ENCODE measurements at regions not wholly inside any gene's neighbourhood (a gene's known extent, or its start where the extent isn't known, plus 50 kb on each side); places are given as distances from the start of the nearest gene placed in this dataset.
A peak's percentile ranks its signal among the peaks of the same experiment; 100 is the strongest.

DNA sequence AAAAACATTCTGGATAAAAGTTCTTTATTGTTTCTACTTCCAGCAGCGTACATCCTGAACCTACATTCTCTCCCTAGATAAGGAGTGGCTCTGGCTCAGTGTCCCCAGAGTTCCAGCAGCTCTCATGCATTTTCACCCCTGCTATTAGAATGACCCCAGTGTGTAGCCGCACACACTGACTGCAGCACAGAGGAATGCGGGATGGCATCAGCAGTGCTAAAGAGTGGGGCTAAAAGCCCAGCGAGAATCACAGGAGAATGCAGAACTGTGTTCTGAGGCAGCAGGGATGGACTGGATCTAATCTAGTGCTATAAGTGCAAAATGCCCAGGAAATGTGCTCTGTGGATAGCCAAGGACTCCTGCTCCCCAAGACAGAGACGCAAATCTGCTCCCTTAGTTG, 66.4 kb upstream of the TJP1 start:
- TF ChIP-seq EZH2phosphoT487 (IDR thresholded peaks at IDR 0.05; ENCODE audit: low read depth, severe bottlenecking, unreplicated experiment): no peak
- no peak for TF ChIP-seq EZH2 (IDR thresholded peaks at IDR 0.05; ENCODE audit: borderline replicate concordance)
- TF ChIP-seq, protein P1, sequence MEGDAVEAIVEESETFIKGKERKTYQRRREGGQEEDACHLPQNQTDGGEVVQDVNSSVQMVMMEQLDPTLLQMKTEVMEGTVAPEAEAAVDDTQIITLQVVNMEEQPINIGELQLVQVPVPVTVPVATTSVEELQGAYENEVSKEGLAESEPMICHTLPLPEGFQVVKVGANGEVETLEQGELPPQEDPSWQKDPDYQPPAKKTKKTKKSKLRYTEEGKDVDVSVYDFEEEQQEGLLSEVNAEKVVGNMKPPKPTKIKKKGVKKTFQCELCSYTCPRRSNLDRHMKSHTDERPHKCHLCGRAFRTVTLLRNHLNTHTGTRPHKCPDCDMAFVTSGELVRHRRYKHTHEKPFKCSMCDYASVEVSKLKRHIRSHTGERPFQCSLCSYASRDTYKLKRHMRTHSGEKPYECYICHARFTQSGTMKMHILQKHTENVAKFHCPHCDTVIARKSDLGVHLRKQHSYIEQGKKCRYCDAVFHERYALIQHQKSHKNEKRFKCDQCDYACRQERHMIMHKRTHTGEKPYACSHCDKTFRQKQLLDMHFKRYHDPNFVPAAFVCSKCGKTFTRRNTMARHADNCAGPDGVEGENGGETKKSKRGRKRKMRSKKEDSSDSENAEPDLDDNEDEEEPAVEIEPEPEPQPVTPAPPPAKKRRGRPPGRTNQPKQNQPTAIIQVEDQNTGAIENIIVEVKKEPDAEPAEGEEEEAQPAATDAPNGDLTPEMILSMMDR (IDR thresholded peaks at IDR 0.05; ENCODE audit: poor library complexity): no peak
- Histone ChIP-seq H3K9me2 (replicated peaks; ENCODE audit: insufficient read depth) (no peaks in the 10 kb centered on the region), H3K9me3 (ENCODE audit: low read depth) (no peaks in the 10 kb centered on the region), H3K4me2 (no peak overlapping the region), H4K20me1 (ENCODE audit: insufficient read depth, poor library complexity, severe bottlenecking) (no peaks in the 10 kb centered on the region), H3K27me3 (no peaks in the 10 kb centered on the region), H3K79me2 (no peaks in the 10 kb centered on the region), H3K4me3 (no peak overlapping the region), H3K4me1 (ENCODE audit: insufficient read depth) (no peaks in the 10 kb centered on the region), H3K27ac (no peak overlapping the region), H3K36me3 (replicated peaks; ENCODE audit: insufficient read depth, low read depth) (no peaks in the 10 kb centered on the region), H2AFZ (no peak overlapping the region)
- DNase-seq (ENCODE audit: low spot score): peak; percentile 31
- WGBS (ENCODE audit: low lambda C conversion rate, missing lambda C conversion rate): 26% methylated on average over 5 of the region's 5 CpGs

DNA sequence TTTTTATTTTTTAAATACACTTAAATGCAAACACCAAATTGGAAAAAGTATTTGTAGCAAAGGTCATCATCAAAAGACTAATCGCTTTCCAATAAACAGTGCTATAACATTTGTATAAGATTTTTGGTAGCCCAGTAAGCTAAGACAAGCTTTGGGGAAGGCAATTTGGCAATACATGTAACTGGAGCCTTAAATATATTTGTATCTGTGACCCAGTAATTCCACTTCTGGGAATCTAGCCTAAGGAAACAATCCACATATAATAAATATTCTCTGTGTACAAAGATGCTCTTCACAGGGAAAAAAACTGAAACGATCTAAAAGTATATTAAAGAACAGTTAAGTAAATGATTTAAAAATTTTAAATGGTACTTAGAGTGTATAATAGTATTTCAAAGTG, 65.5 kb upstream of the TJP1 start:
- Histone ChIP-seq H3K27me3 (no peaks in the 10 kb centered on the region), H3K79me2 (no peaks in the 10 kb centered on the region), H3K36me3 (replicated peaks; ENCODE audit: insufficient read depth, low read depth) (no peaks in the 10 kb centered on the region), H2AFZ (no peak overlapping the region), H3K27ac (no peak overlapping the region), H3K4me1 (ENCODE audit: insufficient read depth) (peaks cover 3% of the 10 kb centered on the region), H3K9me3 (ENCODE audit: low read depth) (no peaks in the 10 kb centered on the region), H4K20me1 (ENCODE audit: insufficient read depth, poor library complexity, severe bottlenecking) (no peaks in the 10 kb centered on the region), H3K9me2 (replicated peaks; ENCODE audit: insufficient read depth) (no peaks in the 10 kb centered on the region), H3K4me3 (no peak overlapping the region), H3K4me2 (no peak overlapping the region)
- no peak for DNase-seq (ENCODE audit: low spot score)
- TF ChIP-seq EZH2 (IDR thresholded peaks at IDR 0.05; ENCODE audit: borderline replicate concordance): no peak
- TF ChIP-seq EZH2phosphoT487 (IDR thresholded peaks at IDR 0.05; ENCODE audit: low read depth, severe bottlenecking, unreplicated experiment): no peak
- TF ChIP-seq, protein P1 (IDR thresholded peaks at IDR 0.05; ENCODE audit: poor library complexity): no peak
- 81% methylated on average over 2 of the region's 2 CpGs for WGBS (ENCODE audit: low lambda C conversion rate, missing lambda C conversion rate)

DNA sequence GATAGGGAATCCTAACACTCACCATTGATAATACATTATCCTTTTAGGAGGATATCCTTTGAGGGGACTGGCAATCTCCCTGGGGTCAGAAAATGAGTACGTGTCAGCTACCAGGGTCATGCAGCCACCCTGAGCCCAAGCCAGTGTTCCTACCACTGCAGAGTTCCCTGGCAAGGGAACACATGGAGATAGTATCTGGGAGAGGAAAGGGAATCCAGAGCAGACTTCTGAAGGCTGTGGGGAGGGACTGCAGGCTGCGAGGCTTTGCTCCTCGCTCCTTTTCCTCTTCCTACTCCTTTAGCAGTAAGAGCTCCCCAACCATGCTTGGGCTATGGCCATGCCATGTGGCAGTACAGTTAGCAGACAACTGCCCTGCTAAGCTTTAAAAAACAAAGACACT, 62.9 kb upstream of the TJP1 start:
- H2AFZ ChIP-seq: no peak overlapping the region
- DNase-seq (ENCODE audit: low spot score): no peak
- TF ChIP-seq, protein P1 (IDR thresholded peaks at IDR 0.05; ENCODE audit: poor library complexity): no peak
- TF ChIP-seq EZH2phosphoT487 (IDR thresholded peaks at IDR 0.05; ENCODE audit: low read depth, severe bottlenecking, unreplicated experiment) (no peak), EZH2 (IDR thresholded peaks at IDR 0.05; ENCODE audit: borderline replicate concordance) (no peak)
- no peaks in the 10 kb centered on the region for H3K79me2 ChIP-seq
- H3K4me2 ChIP-seq: no peak overlapping the region
- no peak overlapping the region for H3K27ac ChIP-seq
- no peaks in the 10 kb centered on the region for H3K36me3 ChIP-seq (replicated peaks; ENCODE audit: insufficient read depth, low read depth)
- peaks cover 3% of the 10 kb centered on the region for H3K4me1 ChIP-seq (ENCODE audit: insufficient read depth)
- no peaks in the 10 kb centered on the region for H3K9me2 ChIP-seq (replicated peaks; ENCODE audit: insufficient read depth)
- no peaks in the 10 kb centered on the region for H4K20me1 ChIP-seq (ENCODE audit: insufficient read depth, poor library complexity, severe bottlenecking)
- H3K9me3 ChIP-seq (ENCODE audit: low read depth): no peaks in the 10 kb centered on the region
- WGBS (ENCODE audit: low lambda C conversion rate, missing lambda C conversion rate): 62% methylated on average over 3 of the region's 3 CpGs
- H3K4me3 ChIP-seq: no peak overlapping the region
- no peaks in the 10 kb centered on the region for H3K27me3 ChIP-seq

DNA sequence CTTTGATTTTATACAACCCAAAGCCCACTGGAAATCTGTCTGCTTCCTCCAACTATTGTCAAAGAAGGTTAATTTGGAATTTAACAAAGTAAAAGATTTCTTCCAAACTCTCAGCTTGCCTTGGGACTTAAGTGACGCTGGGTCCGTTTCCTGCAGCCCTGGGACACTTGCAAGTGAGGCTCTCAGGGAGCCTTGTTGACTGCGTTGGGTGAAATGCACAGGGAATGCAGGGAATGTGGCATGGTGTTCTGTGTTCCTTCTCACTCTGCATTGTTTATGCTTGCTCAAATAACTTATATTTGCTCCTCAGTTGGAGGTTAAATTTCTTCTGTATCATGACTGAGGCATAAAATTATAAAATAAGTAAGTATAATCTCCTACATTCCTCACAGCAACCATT, 60.9 kb upstream of the TJP1 start:
- Histone ChIP-seq H3K4me3 (no peak overlapping the region), H3K36me3 (replicated peaks; ENCODE audit: insufficient read depth, low read depth) (no peaks in the 10 kb centered on the region), H2AFZ (no peak overlapping the region), H3K9me2 (replicated peaks; ENCODE audit: insufficient read depth) (no peaks in the 10 kb centered on the region), H3K9me3 (ENCODE audit: low read depth) (no peaks in the 10 kb centered on the region), H3K27me3 (no peaks in the 10 kb centered on the region), H3K4me1 (ENCODE audit: insufficient read depth) (peaks cover 3% of the 10 kb centered on the region), H3K27ac (no peak overlapping the region), H3K4me2 (peak overlapping the region; percentile 19), H3K79me2 (no peaks in the 10 kb centered on the region), H4K20me1 (ENCODE audit: insufficient read depth, poor library complexity, severe bottlenecking) (no peaks in the 10 kb centered on the region)
- 19% methylated on average over 3 of the region's 3 CpGs for WGBS (ENCODE audit: low lambda C conversion rate, missing lambda C conversion rate)
- DNase-seq (ENCODE audit: low spot score): no peak
- TF ChIP-seq EZH2phosphoT487 (IDR thresholded peaks at IDR 0.05; ENCODE audit: low read depth, severe bottlenecking, unreplicated experiment): no peak
- TF ChIP-seq, protein P1 (IDR thresholded peaks at IDR 0.05; ENCODE audit: poor library complexity): no peak
- TF ChIP-seq EZH2 (IDR thresholded peaks at IDR 0.05; ENCODE audit: borderline replicate concordance): no peak

All from hepatocyte (in vitro differentiated cells).